Endothelial cell of umbilical vein (primary cell): ENCODE measurements at regions not wholly inside any gene's neighbourhood (a gene's known extent, or its start where the extent isn't known, plus 50 kb on each side); places are given as distances from the start of the nearest gene placed in this dataset.

ENCODE experiments used
- BruUV-seq: library from RNA; stranded (reverse); fragments of 400-500 nt; replicated peaks from 2 replicates; lab custom pipeline; 2021; lab: Mats Ljungman, UMichigan
- CTCF ChIA-PET: fragments of 300-600, 350-600 bp; sonication (Branson Sonifier 250); formaldehyde crosslinking; loops from one replicate; lab custom pipeline; 2021; ENCODE audit warnings: antibody characterized with exemption, inconsistent platforms; lab: Charles Lee
- POLR2A ChIA-PET: fragments of 300-600, 350-600 bp; sonication (Branson Sonifier 250); formaldehyde crosslinking; loops from one replicate; lab custom pipeline; 2021; ENCODE audit warnings: antibody characterized with exemption, inconsistent platforms; lab: Charles Lee
- DNase-seq: peaks from one replicate; pipeline ENCODE4 v3.0.0-alpha.2; 2011; ENCODE audit warnings: low read depth, low spot score
- FAIRE-seq: peaks from 2 replicates; lab custom pipeline; 2011; peaks lifted over from hg19 to GRCh38; lab: Jason Lieb, UNC
- H2AFZ ChIP-seq: 2 replicates; pipeline ENCODE4 v1.6.0; 2012; ENCODE audit warnings: low read depth, low read length, control low read depth, inconsistent platforms
- H3K27ac ChIP-seq: 2 replicates; pipeline ENCODE4 v1.5.1; 2011; ENCODE audit warnings: low read depth, mild to moderate bottlenecking, control low read depth, low read length, moderate library complexity; ENCODE audit not compliant: insufficient read depth
- H3K27me3 ChIP-seq, 2 experiments: 2 replicates each; pipeline versions ENCODE4 v1.6.0 to v1.6.1; 2011; ENCODE audit warnings: low read length in 2 of 2, mixed read lengths in 1 of 2; ENCODE audit not compliant: control insufficient read depth in 2 of 2, insufficient read depth in 2 of 2
- H3K36me3 ChIP-seq, 2 experiments: 2 replicates in 1 of 2; 3 replicates in 1 of 2; pipeline ENCODE4 v1.5.1; 2011; ENCODE audit warnings: low read length in 2 of 2, mild to moderate bottlenecking in 1 of 2, moderate library complexity in 1 of 2; ENCODE audit not compliant: control insufficient read depth in 2 of 2, insufficient read depth in 2 of 2; ENCODE audit errors: extremely low read depth in 1 of 2
- H3K4me1 ChIP-seq: 3 replicates; pipeline ENCODE4 v1.5.1; 2011; ENCODE audit warnings: mild to moderate bottlenecking, low read length; ENCODE audit not compliant: control insufficient read depth, insufficient read depth; ENCODE audit errors: extremely low read depth
- H3K4me2 ChIP-seq: 2 replicates; pipeline ENCODE4 v1.6.1; 2011; ENCODE audit warnings: low read length, control low read depth, mixed read lengths; ENCODE audit not compliant: insufficient read depth
- H3K4me3 ChIP-seq, 3 experiments: fragments of 200-600 bp in 1 of 3; sonication (generic), shearing (Covaris generic) in 1 of 3; replicated peaks in 1 of 3; 2 replicates each; pipeline ENCODE4 v1.5.1; 2011 to 2016; ENCODE audit warnings: control low read depth in 3 of 3, low read length in 3 of 3, mild to moderate bottlenecking in 2 of 3, inconsistent platforms in 1 of 3, low read depth in 1 of 3, moderate library complexity in 1 of 3; ENCODE audit not compliant: insufficient read depth in 1 of 3
- H3K79me2 ChIP-seq: 2 replicates; pipeline ENCODE4 v1.6.0; 2012; ENCODE audit warnings: low read length, inconsistent platforms; ENCODE audit not compliant: control insufficient read depth, insufficient read depth
- H3K9ac ChIP-seq: replicated peaks from 2 replicates; pipeline ENCODE3; 2011; ENCODE audit warnings: low read length, control low read depth; ENCODE audit not compliant: insufficient read depth; ENCODE audit errors: extremely low read depth
- H3K9me1 ChIP-seq: replicated peaks from 3 replicates; pipeline ENCODE4 v1.6.0; 2011; ENCODE audit warnings: mild to moderate bottlenecking, low read length; ENCODE audit not compliant: control insufficient read depth, insufficient read depth; ENCODE audit errors: extremely low read depth
- H3K9me3 ChIP-seq: replicated peaks from 2 replicates; pipeline ENCODE4 v1.5.1; 2012; ENCODE audit warnings: low read length, inconsistent platforms; ENCODE audit not compliant: control insufficient read depth, insufficient read depth
- H4K20me1 ChIP-seq: replicated peaks from 2 replicates; pipeline ENCODE3; 2011; ENCODE audit warnings: mild to moderate bottlenecking, low read length; ENCODE audit not compliant: control insufficient read depth, insufficient read depth; ENCODE audit errors: extremely low read depth
- CTCF ChIP-seq, 2 donors: IDR thresholded peaks; 1 replicate in 1 of 2; 2 replicates in 1 of 2; pipeline ENCODE4 v1.5.1; 2011; ENCODE audit warnings: low read length in 2 of 2, mild to moderate bottlenecking in 2 of 2, moderate library complexity in 2 of 2, control low read depth in 1 of 2, inconsistent platforms in 1 of 2, low read depth in 1 of 2; ENCODE audit not compliant: insufficient read depth in 1 of 2; ENCODE audit errors: extremely low read depth in 1 of 2
- EZH2 ChIP-seq: IDR thresholded peaks from 2 replicates; pipeline ENCODE4 v1.6.1; 2012; ENCODE audit warnings: borderline replicate concordance, low read depth, mild to moderate bottlenecking, moderate library complexity, low read length, inconsistent platforms; ENCODE audit not compliant: severe bottlenecking
- FOS ChIP-seq: IDR thresholded peaks from 2 replicates; pipeline ENCODE4 v1.6.1; 2011; ENCODE audit warnings: mild to moderate bottlenecking, low read length, moderate library complexity, borderline replicate concordance; ENCODE audit not compliant: insufficient read depth
- GATA2 ChIP-seq: IDR thresholded peaks from 2 replicates; pipeline ENCODE4 v1.7.0; 2011; ENCODE audit warnings: low read depth, mild to moderate bottlenecking, moderate library complexity, mixed read lengths, low read length; ENCODE audit not compliant: insufficient read length, insufficient read depth
- JUN ChIP-seq: IDR thresholded peaks from 2 replicates; pipeline ENCODE4 v1.6.1; 2011; ENCODE audit warnings: borderline replicate concordance, low read depth; ENCODE audit not compliant: insufficient read length, insufficient read depth
- MYC ChIP-seq: IDR thresholded peaks from one replicate; pipeline ENCODE4 v1.6.1; 2011; ENCODE audit warnings: mild to moderate bottlenecking, low read depth, low read length
- POLR2A ChIP-seq: IDR thresholded peaks from 2 replicates; pipeline ENCODE4 v1.6.1; 2012; ENCODE audit warnings: low read depth, mild to moderate bottlenecking, control low read depth, low read length
- POLR2AphosphoS5 ChIP-seq: IDR thresholded peaks from 2 replicates; pipeline ENCODE4 v1.6.1; 2012; ENCODE audit warnings: low read depth, mild to moderate bottlenecking, control low read depth, low read length, moderate library complexity; ENCODE audit not compliant: insufficient read depth
- dilution Hi-C: fragments of 300-500 bp; cut with MboI; formaldehyde crosslinking; loops from one replicate; pipeline ENCODE4 v1.15.0; 2019; ENCODE audit warnings: low sequenced_read_pairs; ENCODE audit not compliant: extremely low pct_ligation_motif_present
- intact Hi-C: fragments of 100-400 bp; cut with micrococcal nuclease; formaldehyde crosslinking; loops from one replicate; pipeline ENCODE4 v1.10.0; 2022
- TF ChIP-seq, protein P1 (sequence below): IDR thresholded peaks from 2 replicates; pipeline ENCODE4 v1.6.1; 2011; ENCODE audit not compliant: insufficient read depth, insufficient read length

- Histone ChIP-seq H3K9me1 (no peaks in the 10 kb centered on the region), H3K36me3 (no peaks in the 10 kb centered on the region), H3K79me2 (no peaks in the 10 kb centered on the region), H3K9ac (no peak overlapping the region), H2AFZ (no peak overlapping the region), H3K4me3 (no peak overlapping the region), H3K27me3 (no peaks in the 10 kb centered on the region), H3K9me3 (no peaks in the 10 kb centered on the region), H3K27ac (no peak overlapping the region), H3K4me2 (no peak overlapping the region), H4K20me1 (no peaks in the 10 kb centered on the region), H3K4me1 (no peaks in the 10 kb centered on the region)
- TF ChIP-seq MYC (no peak), POLR2AphosphoS5 (no peak), POLR2A (no peak), CTCF (IDR thresholded peaks at IDR 0.05; ENCODE audit: extremely low read depth in 1 of 2, insufficient read depth in 1 of 2, low read depth in 1 of 2, low read length in 2 of 2) (no peak), FOS (no peak), GATA2 (no peak), EZH2 (no peak), JUN (no peak)
- TF ChIP-seq, protein P1, sequence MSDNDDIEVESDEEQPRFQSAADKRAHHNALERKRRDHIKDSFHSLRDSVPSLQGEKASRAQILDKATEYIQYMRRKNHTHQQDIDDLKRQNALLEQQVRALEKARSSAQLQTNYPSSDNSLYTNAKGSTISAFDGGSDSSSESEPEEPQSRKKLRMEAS: no peak
- ChIA-PET CTCF (interaction anchor here (1.5 kb wide), 1 partner anchor 158 kb away, joined by 3 read pairs; no protein-coding TSS in a partner anchor), POLR2A (no interaction called here)
- FAIRE-seq (no peak), DNase-seq (no peak)
- no TSS peak for BruUV-seq
- dilution Hi-C loops: no loop called here
- intact Hi-C loops: no loop called here
These were observed 74.7 kb upstream of the RGL1 start for GRCh38 chr1:183730107-183730724.
